ENCODE measurements at regions not wholly inside any gene's neighbourhood (a gene's known extent, or its start where the extent isn't known, plus 50 kb on each side); places are given as distances from the start of the nearest gene placed in this dataset.

- no peaks in the 10 kb centered on the region for H3K36me3 Mint-ChIP-seq (ENCODE audit: insufficient read depth)
- ATAC-seq (replicated peaks), result no peak
These were observed 419.6 kb downstream of the NPIPA7 start for GRCh38 chr16:16798504-16798903.

DNA sequence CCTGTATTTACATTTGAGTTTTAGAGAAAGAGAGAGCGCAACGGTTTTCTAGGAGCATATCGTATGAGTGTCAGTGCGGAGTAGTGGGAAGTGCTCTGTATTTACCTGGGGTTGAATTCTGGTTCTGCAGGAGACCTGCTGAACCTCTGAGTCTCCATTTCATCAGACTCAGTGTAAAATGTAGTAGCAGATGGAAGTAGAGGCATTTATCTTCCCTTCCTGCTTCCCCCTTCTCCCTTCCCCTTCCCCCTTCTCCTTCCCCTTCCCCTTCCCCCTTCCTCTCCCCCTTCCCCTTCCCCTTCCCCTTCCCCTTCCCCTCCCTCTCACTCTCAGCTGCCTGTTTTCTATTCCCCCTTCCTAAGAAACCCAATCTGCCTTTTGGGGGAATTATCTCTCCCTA lies 426.9 kb downstream of the NPIPA7 start:
- H3K4me3 Mint-ChIP-seq, result no peak overlapping the region
- DNase-seq (no peak), ATAC-seq (replicated peaks) (no peak)
- H3K9me3 Mint-ChIP-seq, result no peaks in the 10 kb centered on the region
- peaks cover 28 to 29% of the 10 kb centered on the region in 2 donors for H3K27me3 Mint-ChIP-seq
- H3K36me3 Mint-ChIP-seq (ENCODE audit: insufficient read depth), result no peaks in the 10 kb centered on the region
- no peak overlapping the region for H3K27ac Mint-ChIP-seq
- H3K4me1 Mint-ChIP-seq (ENCODE audit: low read depth in 2 of 2), result no peaks in the 10 kb centered on the region

More at GRCh38 chr16:16798504-16798903, 419.6 kb downstream of the NPIPA7 start:
- DNase-seq, result no peak
- H3K4me1 Mint-ChIP-seq (ENCODE audit: low read depth in 2 of 2), result no peaks in the 10 kb centered on the region
- no peak overlapping the region for H3K27ac Mint-ChIP-seq
- no peaks in the 10 kb centered on the region for H3K9me3 Mint-ChIP-seq
- H3K27me3 Mint-ChIP-seq, result peaks cover 24 to 27% of the 10 kb centered on the region in 2 donors
- H3K4me3 Mint-ChIP-seq, result no peak overlapping the region

- H3K27ac Mint-ChIP-seq, result no peak overlapping the region
- H3K4me3 Mint-ChIP-seq, result no peak overlapping the region
- H3K4me1 Mint-ChIP-seq (ENCODE audit: low read depth in 2 of 2), result no peaks in the 10 kb centered on the region
- H3K27me3 Mint-ChIP-seq, result peaks cover 30 to 44% of the 10 kb centered on the region in 2 donors
- H3K36me3 Mint-ChIP-seq (ENCODE audit: insufficient read depth), result no peaks in the 10 kb centered on the region
- no peak for DNase-seq
- peaks cover 0 to 13% of the 10 kb centered on the region in 2 donors for H3K9me3 Mint-ChIP-seq
- ATAC-seq (replicated peaks), result no peak
These were observed 436.7 kb downstream of the NPIPA7 start for GRCh38 chr16:16815641-16816040.

GRCh38 chr16:16817196-16817595 lies 438.3 kb downstream of the NPIPA7 start:
- Mint-ChIP-seq H3K27ac (no peak overlapping the region), H3K4me1 (ENCODE audit: low read depth in 2 of 2) (no peaks in the 10 kb centered on the region), H3K9me3 (peaks cover 0 to 20% of the 10 kb centered on the region in 2 donors), H3K36me3 (ENCODE audit: insufficient read depth) (no peaks in the 10 kb centered on the region), H3K4me3 (no peak overlapping the region), H3K27me3 (peaks cover 21 to 32% of the 10 kb centered on the region in 2 donors)
- DNase-seq (no peak), ATAC-seq (replicated peaks) (no peak)

DNA sequence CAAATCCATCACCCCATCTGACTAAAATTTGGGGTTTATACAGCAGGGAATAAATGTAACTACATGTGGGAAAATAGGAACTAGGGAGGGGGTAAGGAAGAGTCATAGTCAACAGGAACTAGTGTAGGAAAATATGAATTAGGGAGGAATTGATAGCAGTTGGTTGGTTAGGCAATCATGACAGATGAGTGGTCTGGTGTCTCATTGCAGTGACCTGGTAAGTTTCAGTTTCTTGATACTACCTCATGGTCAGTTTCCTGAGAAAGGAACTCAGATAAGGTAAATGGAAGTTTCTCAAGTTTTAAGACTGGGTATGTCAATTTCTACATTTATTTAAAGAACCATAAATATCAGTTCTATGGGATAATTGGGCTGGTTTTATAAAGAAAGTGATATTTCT lies 442.3 kb downstream of the NPIPA7 start:
- peaks cover 0 to 20% of the 10 kb centered on the region in 2 donors for H3K9me3 Mint-ChIP-seq
- no peaks in the 10 kb centered on the region for H3K36me3 Mint-ChIP-seq (ENCODE audit: insufficient read depth)
- DNase-seq (no peak), ATAC-seq (replicated peaks) (no peak)
- H3K27me3 Mint-ChIP-seq, result peaks cover 19 to 22% of the 10 kb centered on the region in 2 donors
- H3K4me3 Mint-ChIP-seq, result no peak overlapping the region
- H3K27ac Mint-ChIP-seq, result no peak overlapping the region
- no peaks in the 10 kb centered on the region for H3K4me1 Mint-ChIP-seq (ENCODE audit: low read depth in 2 of 2)

- ATAC-seq (replicated peaks) (no peak), DNase-seq (no peak)
- Mint-ChIP-seq H3K27me3 (peaks cover 36 to 50% of the 10 kb centered on the region in 2 donors), H3K4me3 (no peak overlapping the region), H3K4me1 (ENCODE audit: low read depth in 2 of 2) (no peaks in the 10 kb centered on the region), H3K9me3 (no peaks in the 10 kb centered on the region), H3K36me3 (ENCODE audit: insufficient read depth) (no peaks in the 10 kb centered on the region), H3K27ac (no peak overlapping the region)
These were observed 450.0 kb downstream of the NPIPA7 start for GRCh38 chr16:16828913-16829398.

DNA sequence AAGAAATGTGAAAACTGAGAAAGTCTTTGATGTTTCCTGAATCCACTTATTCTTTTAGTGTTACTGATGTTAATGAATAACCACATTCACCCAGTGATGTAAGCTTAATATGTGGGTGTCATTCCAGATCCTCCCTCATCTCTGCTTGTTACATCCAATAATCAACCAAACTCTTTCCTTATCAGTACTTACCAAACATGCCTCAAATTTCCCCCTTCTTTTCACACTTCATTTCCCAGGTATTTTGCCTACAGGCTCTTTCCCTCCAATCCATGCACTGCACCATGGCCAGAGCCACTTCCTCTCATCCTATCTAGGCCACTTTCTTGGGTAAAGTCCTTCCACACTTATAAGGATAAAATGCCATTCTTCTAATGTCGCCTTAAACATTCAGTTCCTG lies 451.5 kb downstream of the NPIPA7 start:
- Mint-ChIP-seq H3K27me3 (peaks cover 36 to 45% of the 10 kb centered on the region in 2 donors), H3K9me3 (peaks cover 2 to 7% of the 10 kb centered on the region in 2 donors), H3K36me3 (ENCODE audit: insufficient read depth) (no peaks in the 10 kb centered on the region), H3K4me3 (no peak overlapping the region), H3K4me1 (ENCODE audit: low read depth in 2 of 2) (no peaks in the 10 kb centered on the region), H3K27ac (no peak overlapping the region)
- no peak for ATAC-seq (replicated peaks)
- DNase-seq, result no peak

- no peak overlapping the region for H3K4me3 Mint-ChIP-seq
- H3K27me3 Mint-ChIP-seq, result peaks cover 36 to 39% of the 10 kb centered on the region in 2 donors
- ATAC-seq (replicated peaks) (no peak), DNase-seq (no peak)
- H3K4me1 Mint-ChIP-seq (ENCODE audit: low read depth in 2 of 2), result no peaks in the 10 kb centered on the region
- no peak overlapping the region for H3K27ac Mint-ChIP-seq
- H3K9me3 Mint-ChIP-seq, result peaks cover 2 to 7% of the 10 kb centered on the region in 2 donors
- no peaks in the 10 kb centered on the region for H3K36me3 Mint-ChIP-seq (ENCODE audit: insufficient read depth)
These were observed 452.0 kb downstream of the NPIPA7 start for GRCh38 chr16:16830973-16831372.

GRCh38 chr16:16833165-16833564 lies 454.2 kb downstream of the NPIPA7 start:
- Mint-ChIP-seq H3K4me1 (ENCODE audit: low read depth in 2 of 2) (no peaks in the 10 kb centered on the region), H3K36me3 (ENCODE audit: insufficient read depth) (no peaks in the 10 kb centered on the region), H3K27ac (no peak overlapping the region), H3K27me3 (peaks cover 34 to 42% of the 10 kb centered on the region in 2 donors), H3K4me3 (no peak overlapping the region), H3K9me3 (peaks cover 2 to 7% of the 10 kb centered on the region in 2 donors)
- DNase-seq (no peak), ATAC-seq (replicated peaks) (no peak)

- ATAC-seq (replicated peaks), result no peak
- no peak for DNase-seq
- no peaks in the 10 kb centered on the region for H3K4me1 Mint-ChIP-seq (ENCODE audit: low read depth in 2 of 2)
- H3K27me3 Mint-ChIP-seq, result peaks cover 20 to 32% of the 10 kb centered on the region in 2 donors
- H3K36me3 Mint-ChIP-seq (ENCODE audit: insufficient read depth), result no peaks in the 10 kb centered on the region
- H3K4me3 Mint-ChIP-seq, result no peak overlapping the region
- H3K9me3 Mint-ChIP-seq, result no peaks in the 10 kb centered on the region
- no peak overlapping the region for H3K27ac Mint-ChIP-seq
These were observed 471.3 kb downstream of the NPIPA7 start for GRCh38 chr16:16850274-16850673.

GRCh38 chr16:16857012-16857411 lies 478.1 kb downstream of the NPIPA7 start:
- no peaks in the 10 kb centered on the region for H3K9me3 Mint-ChIP-seq
- no peak overlapping the region for H3K4me3 Mint-ChIP-seq
- no peak for DNase-seq
- H3K36me3 Mint-ChIP-seq (ENCODE audit: insufficient read depth), result no peaks in the 10 kb centered on the region
- H3K27ac Mint-ChIP-seq, result no peak overlapping the region
- H3K4me1 Mint-ChIP-seq (ENCODE audit: low read depth in 2 of 2), result no peaks in the 10 kb centered on the region
- peaks cover 30 to 51% of the 10 kb centered on the region in 2 donors for H3K27me3 Mint-ChIP-seq
- no peak for ATAC-seq (replicated peaks)

DNA sequence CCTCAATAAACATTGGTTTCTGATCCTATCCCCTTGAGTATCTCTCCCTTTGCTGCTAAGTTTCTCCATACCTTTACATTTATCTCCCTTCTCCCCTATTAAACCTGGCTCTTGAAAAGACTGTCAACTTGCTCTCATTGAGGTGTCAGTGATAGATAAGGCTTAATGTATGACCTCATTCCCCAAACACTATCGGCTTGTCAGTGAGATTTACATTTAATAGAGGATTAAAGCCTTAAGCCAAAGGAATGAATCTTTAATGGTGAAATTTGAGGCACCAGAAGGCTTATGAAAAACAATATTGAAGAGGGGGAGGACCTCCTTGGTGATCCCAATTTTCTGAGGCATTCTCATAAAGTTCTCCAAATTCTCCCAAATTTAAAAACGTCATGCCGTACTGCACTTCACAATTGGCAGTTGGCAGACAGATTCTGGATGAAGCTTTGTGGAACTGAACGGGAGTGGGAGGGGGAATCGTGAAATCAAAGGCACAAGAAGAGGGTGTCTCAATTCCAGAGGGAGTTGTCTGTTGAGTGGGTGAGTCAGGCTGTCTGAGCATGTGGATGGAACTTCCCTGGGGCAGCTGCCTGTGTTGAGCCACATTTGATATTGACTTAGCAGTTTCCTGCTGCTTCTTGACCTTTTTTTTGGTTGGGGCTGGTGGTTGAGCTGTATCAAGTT lies 478.8 kb downstream of the NPIPA7 start:
- no peak overlapping the region for H3K4me3 Mint-ChIP-seq
- H3K9me3 Mint-ChIP-seq, result no peaks in the 10 kb centered on the region
- no peak for ATAC-seq (replicated peaks)
- H3K36me3 Mint-ChIP-seq (ENCODE audit: insufficient read depth), result no peaks in the 10 kb centered on the region
- no peaks in the 10 kb centered on the region for H3K4me1 Mint-ChIP-seq (ENCODE audit: low read depth in 2 of 2)
- DNase-seq, result no peak
- no peak overlapping the region for H3K27ac Mint-ChIP-seq
- peaks cover 30 to 50% of the 10 kb centered on the region in 2 donors for H3K27me3 Mint-ChIP-seq

GRCh38 chr16:16861546-16861945 lies 482.6 kb downstream of the NPIPA7 start:
- peak; percentile 37 for ATAC-seq (replicated peaks)
- Mint-ChIP-seq H3K9me3 (no peaks in the 10 kb centered on the region), H3K27ac (no peak overlapping the region), H3K36me3 (ENCODE audit: insufficient read depth) (no peaks in the 10 kb centered on the region), H3K4me1 (ENCODE audit: low read depth in 2 of 2) (peaks cover 0 to 3% of the 10 kb centered on the region in 2 donors), H3K27me3 (peaks cover 14 to 40% of the 10 kb centered on the region in 2 donors), H3K4me3 (no peak overlapping the region)
- peak; percentile 47 to 51 (median 50) for DNase-seq

GRCh38 chr16:16863672-16864071 lies 484.7 kb downstream of the NPIPA7 start:
- Mint-ChIP-seq H3K4me1 (ENCODE audit: low read depth in 2 of 2) (peaks cover 0 to 3% of the 10 kb centered on the region in 2 donors), H3K36me3 (ENCODE audit: insufficient read depth) (no peaks in the 10 kb centered on the region), H3K9me3 (no peaks in the 10 kb centered on the region), H3K27me3 (peaks cover 7 to 30% of the 10 kb centered on the region in 2 donors), H3K4me3 (no peak overlapping the region), H3K27ac (no peak overlapping the region)
- no peak for DNase-seq
- no peak for ATAC-seq (replicated peaks)
